Epithelial cell of prostate (primary cell): ENCODE measurements at regions not wholly inside any gene's neighbourhood (a gene's known extent, or its start where the extent isn't known, plus 50 kb on each side); places are given as distances from the start of the nearest gene placed in this dataset.

Experiments used
- DNase-seq: peaks from one replicate; pipeline ENCODE4 v3.0.0-alpha.2; 2011; ENCODE audit warnings: low read depth, low spot score
- H3K27ac ChIP-seq: fragments of 450-650 bp; 2 replicates; pipeline ENCODE4 v1.5.1; 2017; ENCODE audit warnings: mild to moderate bottlenecking

DNA sequence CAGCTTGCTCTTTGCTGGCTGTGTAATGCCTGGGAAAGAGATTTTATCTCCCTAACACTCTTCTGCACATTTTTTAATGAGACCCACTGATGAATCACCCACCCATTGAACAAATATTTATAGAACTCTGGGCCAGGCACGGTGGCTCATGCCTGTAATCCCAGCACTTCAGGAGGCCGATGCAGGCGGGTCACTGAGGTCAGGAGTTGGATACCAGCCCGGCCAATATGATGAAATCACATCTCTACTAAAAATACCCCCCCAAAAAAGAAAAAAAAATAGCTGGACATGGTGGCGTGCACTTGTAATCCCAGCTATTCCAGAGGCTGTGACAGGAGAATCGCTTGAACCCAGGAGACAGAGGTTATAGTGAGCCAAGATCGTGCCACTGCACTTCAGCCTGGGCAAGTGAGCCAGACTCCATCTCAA is 82.1 kb upstream of the SIRPA start:
- peak overlapping the region; percentile 95 for H3K27ac ChIP-seq
- DNase-seq: no peak

DNA sequence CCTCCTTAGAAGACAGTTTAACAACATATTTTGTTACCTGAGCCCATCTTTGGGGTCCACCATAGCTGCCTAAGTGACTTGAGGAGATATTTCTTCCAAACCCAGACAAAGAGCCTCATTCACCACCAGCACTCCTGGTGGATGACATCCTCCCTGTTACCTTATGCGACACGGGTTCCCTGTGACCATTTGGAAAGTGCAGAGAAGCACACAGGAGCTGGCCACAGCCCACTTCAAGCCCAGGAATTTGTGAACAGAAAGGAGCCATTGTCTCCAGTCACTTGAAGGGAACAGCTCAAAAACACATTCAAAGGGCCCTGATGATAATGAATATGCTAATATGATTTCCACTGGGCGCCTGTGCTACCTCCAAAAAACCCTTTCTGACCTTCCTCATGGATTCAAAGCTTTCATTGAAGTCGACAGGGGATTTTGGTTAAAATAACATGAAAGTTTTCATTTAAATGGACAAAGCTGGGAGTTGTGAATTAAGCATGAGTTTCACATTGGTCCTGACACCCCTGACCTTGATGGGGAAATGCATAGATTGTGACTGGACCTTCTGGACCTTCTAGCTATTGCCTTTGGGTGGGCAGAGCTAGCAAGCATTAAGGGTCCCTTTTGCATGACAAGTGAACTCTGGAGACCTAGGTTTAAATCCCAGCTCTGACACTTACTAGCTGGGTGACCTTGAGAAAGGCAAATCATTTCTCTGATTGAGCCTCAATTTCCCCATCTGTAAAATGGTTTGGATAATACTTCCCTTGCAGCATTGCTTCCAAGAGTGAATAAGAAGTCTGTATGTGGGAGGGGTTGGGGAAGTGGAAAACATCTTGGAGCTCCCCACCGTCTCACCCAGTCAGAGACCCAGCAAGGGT is 83.3 kb upstream of the SIRPA start:
- no peak for DNase-seq
- peak overlapping the region; percentile 95 for H3K27ac ChIP-seq

DNA sequence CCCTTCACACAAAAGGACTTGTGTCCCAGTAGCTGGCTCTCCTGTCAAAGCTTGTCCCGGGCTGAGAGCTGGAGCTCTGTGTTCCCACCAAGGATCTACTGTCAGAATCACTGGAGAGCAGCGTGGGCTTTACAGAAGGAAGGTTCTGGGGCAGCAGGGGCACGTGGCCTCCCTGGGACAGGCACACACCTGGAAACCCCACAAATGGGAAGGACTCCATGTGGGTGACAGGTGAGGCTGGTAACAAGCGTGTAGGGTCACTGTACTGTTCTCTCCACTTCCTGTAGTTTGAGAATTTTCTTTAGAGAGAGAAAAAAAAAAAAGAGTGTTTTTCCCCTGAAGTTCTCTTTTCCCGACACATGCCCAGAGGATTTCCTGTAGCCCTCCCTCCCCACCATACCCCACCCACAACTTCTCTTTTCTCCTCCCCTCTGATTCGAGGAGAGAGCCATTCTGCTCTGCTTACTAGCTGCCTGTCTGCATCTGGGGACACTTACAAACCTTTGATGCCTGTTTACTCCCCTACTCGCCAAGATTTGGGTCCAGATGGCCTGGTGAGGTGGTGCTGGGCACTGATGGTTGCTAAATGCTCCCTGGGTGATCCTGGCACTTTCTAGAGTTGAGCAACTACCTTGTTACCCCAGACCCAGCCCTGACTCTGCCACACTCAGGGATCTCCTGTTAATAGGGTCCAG is 84.1 kb upstream of the SIRPA start:
- H3K27ac ChIP-seq: peak overlapping the region; percentile 95
- no peak for DNase-seq

DNA sequence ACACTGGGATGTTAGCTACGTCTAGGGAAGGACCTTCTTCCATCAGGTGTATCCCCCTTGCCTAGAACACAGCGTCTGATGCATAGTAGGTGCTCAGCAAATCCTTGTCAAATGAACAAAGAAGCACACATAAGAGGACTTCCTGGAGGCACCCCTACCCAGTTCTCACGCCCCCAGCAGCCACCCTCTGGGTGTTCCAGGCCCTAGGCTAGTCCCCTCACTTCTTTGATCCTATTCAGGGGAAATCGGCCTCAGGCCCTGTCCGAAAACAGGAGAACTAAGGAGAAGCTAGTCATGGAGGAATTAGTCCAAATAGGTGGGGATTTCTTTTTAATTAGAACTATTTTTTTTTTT is 84.7 kb upstream of the SIRPA start:
- DNase-seq: no peak
- peak overlapping the region; percentile 95 for H3K27ac ChIP-seq

DNA sequence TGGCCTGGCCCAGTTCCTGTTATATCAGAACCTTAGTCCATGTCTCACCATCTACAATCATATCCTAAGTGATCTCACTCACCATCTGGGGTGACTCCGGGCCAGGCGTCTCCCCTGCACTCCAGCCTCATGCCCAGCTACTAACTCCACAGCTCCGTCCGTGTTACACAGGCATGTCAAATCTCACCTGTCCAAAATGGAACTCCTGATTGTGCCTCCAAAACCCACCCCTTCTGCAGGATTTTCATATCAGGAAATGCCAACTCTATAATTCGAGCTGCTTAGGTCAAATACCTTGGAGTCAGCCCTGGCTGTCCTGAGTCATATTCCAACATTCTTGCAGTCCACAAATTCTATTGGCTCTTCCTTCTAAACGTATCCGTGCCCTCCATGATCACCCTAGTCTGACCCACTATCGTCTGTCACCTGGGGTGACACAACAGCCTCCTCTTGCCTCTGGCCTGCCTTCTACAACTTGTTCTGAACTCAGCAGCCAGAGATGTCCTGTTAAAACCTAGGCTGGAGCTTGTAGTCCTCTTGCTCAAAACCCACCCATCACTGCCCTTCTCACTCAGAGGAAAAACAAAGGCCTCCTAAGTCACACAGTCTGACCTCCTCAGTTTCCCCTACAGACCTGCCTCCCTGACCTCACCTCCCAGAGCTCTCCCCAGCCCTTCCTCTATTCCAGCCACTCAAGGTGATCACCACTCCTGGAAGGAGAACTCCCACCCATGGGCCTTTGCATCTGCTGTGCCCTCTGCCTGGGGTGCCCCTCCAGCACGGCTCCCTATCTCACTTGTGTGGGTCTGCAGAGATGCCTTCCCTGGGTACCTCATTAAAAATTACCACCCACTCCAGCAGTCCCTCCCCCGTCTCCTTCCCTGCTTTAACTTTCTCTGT is 85.3 kb upstream of the SIRPA start:
- H3K27ac ChIP-seq: peak overlapping the region; percentile 95
- no peak for DNase-seq

DNA sequence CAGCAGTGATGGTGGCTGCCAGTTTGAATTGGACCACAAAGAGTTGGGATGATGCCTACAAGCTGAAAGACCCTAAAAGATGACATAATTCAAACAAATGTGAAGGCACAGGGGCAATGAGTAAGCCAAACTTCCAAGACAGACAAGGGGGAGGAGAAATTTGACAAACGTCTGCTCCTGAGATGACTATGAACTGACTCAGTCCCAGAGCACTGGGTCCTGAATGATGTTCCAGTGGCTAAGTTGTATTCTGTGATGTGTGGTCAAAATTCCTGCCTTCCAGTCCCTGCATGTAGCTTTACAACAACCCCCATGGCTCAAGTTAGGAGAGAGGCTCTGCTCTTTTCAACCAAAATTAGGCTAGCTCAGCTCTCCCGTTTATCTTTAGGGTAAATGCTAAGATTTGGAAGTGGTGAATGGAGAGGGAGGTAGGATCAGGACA is 86.1 kb upstream of the SIRPA start:
- DNase-seq: peak; percentile 91
- H3K27ac ChIP-seq: peak overlapping the region; percentile 95

DNA sequence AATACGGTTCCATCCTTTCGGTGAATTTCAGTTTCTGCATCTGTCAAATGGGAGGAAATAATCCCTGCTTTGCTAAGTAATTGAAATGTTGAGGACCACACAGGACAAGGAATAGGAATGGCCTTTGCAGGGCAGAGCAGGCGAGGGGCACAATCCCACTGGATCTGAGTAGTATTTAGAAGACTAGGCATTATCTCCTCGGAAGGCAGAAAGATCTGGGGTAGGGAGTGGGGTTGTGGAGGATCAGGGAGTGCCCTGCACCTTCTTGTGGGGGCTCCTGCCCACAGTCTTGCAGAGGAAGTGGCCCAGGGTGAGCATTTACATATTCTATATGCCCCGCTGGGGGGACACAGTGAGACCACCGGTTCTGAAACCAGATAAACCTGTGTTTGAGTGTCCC is 87.1 kb upstream of the SIRPA start:
- DNase-seq: no peak
- no peak overlapping the region for H3K27ac ChIP-seq

DNA sequence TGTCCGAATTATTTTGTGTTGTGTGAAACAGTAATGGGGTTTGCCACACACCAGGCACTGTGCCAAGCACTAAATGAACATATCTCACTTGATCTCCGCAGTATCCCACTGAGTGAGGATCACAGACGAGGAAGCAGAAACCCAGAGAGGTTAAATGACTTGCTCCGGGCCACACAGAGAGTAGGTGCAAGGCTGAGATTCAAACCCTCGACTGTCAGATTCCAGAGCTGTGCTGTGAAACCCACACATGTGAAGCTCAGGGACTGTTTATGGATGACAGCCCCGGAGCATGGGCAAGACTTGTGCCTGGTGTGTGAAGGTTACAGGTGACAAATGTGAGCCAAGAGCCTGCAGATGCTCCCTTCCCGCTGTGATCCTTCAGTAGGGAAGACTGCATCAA is 87.8 kb upstream of the SIRPA start:
- DNase-seq: no peak
- H3K27ac ChIP-seq: no peak overlapping the region

DNA sequence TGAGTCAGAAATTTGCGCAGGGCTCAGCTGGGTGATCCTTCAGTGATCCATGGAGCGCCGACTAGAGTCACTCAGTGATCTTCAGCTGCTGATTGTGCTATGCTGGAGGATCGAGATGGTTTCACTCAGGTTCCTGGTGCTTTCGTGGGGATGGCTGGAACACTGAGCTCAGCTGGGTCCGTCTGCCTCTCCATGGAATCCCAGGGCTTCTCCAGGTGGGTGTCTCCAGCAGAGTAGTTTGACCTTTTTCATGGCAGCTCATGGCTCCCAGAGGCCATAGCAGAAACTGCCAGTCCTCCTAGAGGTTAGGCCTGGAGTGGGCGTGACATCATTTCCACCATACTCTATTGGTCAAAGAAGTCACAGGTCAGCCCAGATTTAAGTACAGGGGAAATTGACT is 88.8 kb upstream of the SIRPA start:
- no peak for DNase-seq
- peak overlapping the region; percentile 74 for H3K27ac ChIP-seq

DNA sequence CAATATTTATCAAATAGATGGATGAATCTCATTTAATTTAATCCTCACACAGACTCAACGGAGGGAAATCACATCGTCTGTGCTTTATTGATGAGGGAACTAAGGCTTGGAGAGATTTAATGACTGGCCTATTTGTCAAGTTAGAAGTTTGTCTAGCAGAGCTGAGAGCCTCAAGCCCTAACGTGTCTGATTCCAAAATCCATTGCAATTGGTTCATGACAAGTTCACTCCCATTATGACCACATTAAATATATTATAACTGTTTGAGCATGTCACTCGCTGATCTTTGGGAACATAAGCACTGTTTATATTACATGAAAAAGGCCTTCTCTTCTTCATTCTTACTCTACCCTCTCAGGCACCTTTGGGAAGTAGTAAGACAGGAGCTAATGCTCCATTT is 89.4 kb upstream of the SIRPA start:
- peak overlapping the region; percentile 74 for H3K27ac ChIP-seq
- no peak for DNase-seq

DNA sequence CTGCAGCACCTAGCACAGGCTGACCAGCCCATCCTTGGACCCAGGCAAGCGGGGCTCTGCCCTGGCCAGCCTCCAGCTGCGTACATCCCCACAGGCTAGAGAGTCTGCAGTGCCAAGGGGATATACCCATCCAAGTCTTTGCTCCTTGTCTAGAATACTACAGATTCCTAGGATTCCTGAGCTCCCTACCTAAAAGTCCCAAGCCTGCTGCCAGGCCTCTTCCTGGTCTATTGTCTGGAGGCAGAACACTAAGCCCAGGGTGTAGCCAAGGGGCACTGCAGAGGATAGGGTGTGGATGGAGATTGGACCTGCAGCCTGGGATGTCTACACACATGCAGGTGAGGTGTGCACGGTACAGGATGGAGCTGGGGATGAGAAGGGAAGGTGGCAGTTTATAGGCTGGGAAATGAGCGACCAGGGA is 90.0 kb upstream of the SIRPA start:
- H3K27ac ChIP-seq: peak overlapping the region; percentile 74
- DNase-seq: no peak

DNA sequence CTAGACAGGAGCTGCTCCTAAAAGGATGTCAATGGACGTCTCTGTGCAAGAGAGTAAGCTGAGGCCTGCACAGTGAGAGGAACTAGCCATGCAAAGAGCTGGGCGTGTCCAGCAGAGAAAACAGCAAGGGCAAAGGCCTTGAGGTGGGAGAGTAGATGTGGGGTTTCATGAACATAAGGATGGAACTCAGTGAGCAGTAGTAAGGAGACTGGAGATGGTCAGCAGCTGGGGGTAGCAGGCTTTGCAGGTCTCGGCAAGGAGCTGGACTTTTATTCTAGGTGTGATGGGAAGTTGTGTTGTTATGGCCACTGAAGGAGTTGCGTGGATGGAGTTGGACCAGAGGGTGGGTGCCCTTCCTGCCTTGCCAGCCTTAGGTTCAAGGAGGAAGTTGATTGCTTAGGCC is 90.7 kb upstream of the SIRPA start:
- peak overlapping the region; percentile 74 for H3K27ac ChIP-seq
- DNase-seq: no peak

DNA sequence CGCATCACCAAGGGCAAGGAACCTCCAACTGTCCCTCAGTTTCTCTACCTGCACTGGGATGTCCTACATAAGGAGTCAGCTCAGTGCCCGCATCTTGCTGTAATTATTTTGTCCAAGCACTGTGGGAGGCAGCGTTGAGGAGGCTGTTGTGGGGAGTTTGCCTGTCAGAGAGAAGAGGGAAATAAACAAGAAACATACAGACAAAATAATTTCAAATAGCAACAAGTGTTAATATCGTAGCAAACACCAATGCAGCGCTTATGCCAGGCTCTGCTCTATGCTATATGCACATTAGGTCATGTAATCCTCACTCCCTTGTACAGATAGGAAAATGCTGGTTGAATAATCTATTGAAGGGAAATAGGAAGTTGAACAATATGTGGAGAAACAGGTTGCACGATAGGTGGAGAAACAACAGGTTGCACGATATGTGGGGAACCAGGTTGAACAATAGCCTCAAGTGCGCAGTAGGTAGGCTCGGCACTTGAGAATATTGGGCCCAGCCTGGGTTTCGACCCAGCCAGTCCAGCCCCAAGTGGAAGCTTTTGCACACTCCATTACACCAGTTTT is 91.2 kb upstream of the SIRPA start:
- peak overlapping the region; percentile 74 for H3K27ac ChIP-seq
- DNase-seq: no peak

DNA sequence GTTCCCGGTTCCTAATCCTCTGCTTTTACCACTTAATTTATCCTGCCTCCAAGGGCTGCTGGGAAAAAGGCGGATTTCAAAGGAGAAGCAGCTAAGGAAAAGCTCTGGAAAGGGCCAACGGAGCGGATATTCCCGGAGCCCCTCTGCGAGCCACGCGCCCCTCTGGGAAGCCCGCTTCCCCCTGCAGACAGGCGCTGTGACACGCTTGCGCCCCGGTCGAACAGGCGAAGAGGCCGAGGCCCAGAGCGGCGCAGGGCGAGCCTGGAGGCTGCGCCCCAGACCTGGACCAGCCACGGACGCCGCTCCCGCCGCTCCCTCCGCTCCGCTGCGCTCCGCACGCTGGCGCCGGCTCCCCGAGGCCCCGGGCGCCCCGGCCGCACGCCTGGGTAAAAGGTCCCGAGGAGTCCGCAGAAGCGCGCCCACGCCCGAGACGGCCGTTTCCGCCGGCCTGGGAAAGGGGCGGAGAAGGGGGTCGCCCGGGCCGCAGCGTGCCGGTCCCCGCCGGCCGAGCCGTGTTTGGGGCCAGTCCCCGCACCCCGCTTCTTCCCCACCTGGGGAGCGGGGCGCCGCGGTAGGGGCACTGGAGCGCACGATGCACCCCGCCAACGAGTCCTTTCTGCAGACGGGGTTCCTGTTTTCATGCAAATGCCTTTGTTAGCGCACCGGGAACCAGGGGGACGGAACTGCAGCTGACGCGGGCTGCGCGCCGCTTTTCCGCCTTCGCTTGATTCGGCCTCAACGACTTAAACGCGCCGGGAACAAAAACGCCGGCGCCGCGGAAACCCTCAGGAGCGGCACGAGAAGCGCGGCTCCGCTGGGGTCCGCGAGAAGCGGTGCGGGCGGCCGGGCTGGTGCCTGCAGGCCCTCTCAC is 91.9 kb upstream of the SIRPA start:
- H3K27ac ChIP-seq: peak overlapping the region; percentile 74

DNA sequence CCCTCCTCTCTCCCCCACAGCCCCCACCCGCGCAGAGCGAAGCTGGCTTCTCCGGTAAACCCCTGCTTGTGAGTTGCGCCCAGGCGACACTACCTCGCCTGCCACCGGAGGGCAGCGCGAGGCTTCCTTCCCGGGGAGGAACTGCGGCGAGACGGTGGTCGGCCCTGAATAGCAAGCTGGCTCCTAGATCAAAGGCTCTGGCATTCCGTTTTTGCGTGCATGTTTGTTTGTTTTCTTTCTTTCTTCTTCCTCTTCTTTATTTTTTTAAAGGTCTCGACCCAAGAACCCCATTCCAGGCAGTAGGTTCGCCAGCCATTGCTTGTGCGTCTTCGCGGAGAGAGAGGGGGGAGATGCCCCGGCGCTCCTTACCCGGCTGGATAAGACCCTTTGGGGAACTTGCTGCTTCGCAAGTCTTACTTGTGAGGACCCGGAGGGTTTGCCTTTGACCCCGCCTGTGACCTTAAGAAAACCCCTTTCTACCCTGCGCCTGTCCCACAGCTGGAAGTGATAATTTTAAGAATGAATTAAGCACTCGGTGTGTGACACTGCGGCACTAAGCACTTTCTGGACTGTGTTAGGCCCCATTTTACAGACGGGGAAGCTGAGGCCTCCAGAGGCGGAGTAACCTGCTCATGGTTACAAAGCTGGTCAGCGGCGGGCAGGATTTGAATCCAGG is 92.7 kb upstream of the SIRPA start:
- H3K27ac ChIP-seq: peak overlapping the region; percentile 74
- DNase-seq: no peak

More for the DNA sequence above, 91.9 kb upstream of the SIRPA start:
- no peak for DNase-seq

DNA sequence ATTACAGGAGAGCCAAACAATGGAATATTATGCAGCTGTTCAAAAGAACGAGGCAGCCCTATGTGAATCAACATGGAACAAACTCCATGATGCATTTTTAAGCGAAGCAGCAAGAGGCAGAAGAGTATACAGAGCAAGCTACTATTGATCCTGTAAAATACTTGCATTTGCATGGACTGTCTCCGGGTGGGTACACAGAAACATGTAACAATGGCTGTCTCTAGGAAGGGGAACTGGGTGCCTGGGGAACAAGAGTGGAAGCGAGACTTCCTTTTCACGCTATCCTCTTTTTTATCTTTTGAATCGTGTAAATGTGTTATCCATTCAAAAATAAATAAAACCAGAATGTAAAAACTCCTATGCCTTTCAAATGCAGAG is 93.3 kb upstream of the SIRPA start:
- no peak overlapping the region for H3K27ac ChIP-seq
- no peak for DNase-seq

DNA sequence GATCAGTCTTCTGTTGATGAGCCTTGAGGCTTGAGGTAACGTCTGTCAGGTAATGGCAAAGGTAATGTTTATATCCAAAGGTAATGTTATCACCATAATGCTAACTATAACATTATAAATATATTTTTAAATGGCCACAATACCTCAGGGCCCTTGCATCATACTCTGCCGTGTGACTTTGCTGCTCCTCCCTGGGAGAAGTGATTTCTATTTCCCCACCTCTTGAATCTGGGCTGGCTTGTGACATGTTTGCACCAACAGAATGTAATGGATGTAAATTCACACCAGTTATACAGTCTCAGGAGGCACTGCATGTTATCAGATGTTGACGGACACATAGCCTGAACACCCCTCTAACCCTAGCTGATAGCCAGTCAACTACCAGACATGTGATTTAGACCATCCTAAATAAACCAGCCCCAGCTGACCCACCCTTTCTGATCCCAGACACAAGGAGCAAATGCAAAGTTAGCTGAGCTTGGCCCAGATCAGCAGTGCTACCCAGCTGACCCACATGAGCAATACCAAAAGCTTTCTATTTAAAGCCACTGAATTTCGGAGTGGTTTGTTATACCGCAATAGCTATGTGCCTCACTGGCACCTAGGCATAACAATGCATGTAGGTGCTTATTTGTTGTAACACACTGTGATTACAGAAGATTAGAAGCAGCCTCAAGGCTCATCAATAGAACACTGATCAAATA is 93.8 kb upstream of the SIRPA start:
- no peak for DNase-seq
- H3K27ac ChIP-seq: no peak overlapping the region

DNA sequence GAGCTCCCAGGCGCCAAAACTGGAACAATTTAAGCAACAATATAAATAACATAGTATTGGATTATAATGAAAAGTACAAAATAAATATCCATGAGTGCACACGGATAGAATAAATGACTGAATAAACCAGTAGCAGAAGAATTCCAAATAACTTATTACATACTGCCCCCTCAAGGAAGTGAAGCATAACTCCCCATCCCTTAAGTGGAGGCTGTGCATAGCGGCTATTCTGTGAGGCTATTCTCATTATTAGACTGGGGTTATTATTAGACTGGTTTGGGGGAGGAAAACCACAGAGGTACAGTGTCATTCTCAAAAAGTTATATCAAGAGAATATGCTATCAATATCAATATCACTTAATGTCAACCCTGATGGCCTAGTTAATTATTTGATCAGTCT is 94.4 kb upstream of the SIRPA start:
- no peak overlapping the region for H3K27ac ChIP-seq
- DNase-seq: no peak
